WTC11 (cell line): ENCODE measurements at regions not wholly inside any gene's neighbourhood (a gene's known extent, or its start where the extent isn't known, plus 50 kb on each side); places are given as distances from the start of the nearest gene placed in this dataset.

Experiments
- CTCF ChIP-seq: fragments of 200-600 bp; IDR thresholded peaks from 2 replicates; pipeline ENCODE4 v1.8.0; 2022; ENCODE audit warnings: antibody characterized with exemption
- FOXP1 ChIP-seq: sonication (generic); formaldehyde crosslinking; IDR thresholded peaks from 2 replicates; pipeline ENCODE4 v1.8.0; 2022; ENCODE audit warnings: missing genetic modification reagents, mild to moderate bottlenecking, moderate library complexity, borderline replicate concordance
- IRF1 ChIP-seq: sonication (generic); formaldehyde crosslinking; IDR thresholded peaks from 2 replicates; pipeline ENCODE4 v1.8.0; 2023; ENCODE audit warnings: missing genetic modification reagents
- TF ChIP-seq, protein P1 (sequence below): sonication (generic); formaldehyde crosslinking; IDR thresholded peaks from 2 replicates; pipeline ENCODE4 v1.8.0; 2022; ENCODE audit warnings: mild to moderate bottlenecking, missing genetic modification reagents

DNA sequence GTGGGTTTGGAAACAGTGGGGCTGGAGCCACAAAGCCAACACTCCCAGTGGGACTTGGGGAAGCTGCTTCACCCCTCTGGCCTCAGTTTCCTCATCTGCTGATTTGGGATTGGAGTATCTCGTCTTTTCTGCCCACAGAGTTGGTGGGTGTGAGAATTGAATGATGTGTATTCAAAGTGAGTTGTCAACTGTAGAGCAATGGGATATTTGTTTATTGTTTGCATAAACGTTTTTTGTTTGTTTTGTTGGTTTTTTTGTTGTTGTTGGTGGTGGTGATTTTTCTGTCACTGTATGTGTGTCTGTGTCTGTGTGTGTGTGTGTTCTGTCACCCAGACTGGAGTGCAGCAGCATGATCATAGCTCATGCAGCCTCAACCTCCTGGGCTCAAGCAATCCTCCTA is 542.0 kb downstream of the MIAT start:
- no peak for TF ChIP-seq CTCF
- TF ChIP-seq, protein P1, sequence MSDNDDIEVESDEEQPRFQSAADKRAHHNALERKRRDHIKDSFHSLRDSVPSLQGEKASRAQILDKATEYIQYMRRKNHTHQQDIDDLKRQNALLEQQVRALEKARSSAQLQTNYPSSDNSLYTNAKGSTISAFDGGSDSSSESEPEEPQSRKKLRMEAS (CRISPR knock-in tag) = no peak
- no peak for TF ChIP-seq FOXP1
- no peak for TF ChIP-seq IRF1
